ENCODE measurements at regions not wholly inside any gene's neighbourhood (a gene's known extent, or its start where the extent isn't known, plus 50 kb on each side); places are given as distances from the start of the nearest gene placed in this dataset.
"Not testable (repeated sequence)": the region's sequence is repeated elsewhere in the genome, so short reads cannot be mapped to it uniquely, and the experiment has no call there.

GRCh38 chr15:62644889-62645742 lies 397.4 kb upstream of the TPM1 start:
- DNase-seq (ENCODE audit: low read depth): no peak

GRCh38 chr15:62647202-62647842 lies 395.2 kb upstream of the TPM1 start:
- no peak for DNase-seq (ENCODE audit: low read depth)

- no peak for DNase-seq (ENCODE audit: low read depth)
Observed at GRCh38 chr15:62647843-62648505, 394.6 kb upstream of the TPM1 start.

GRCh38 chr15:62648954-62649353 lies 393.6 kb upstream of the TPM1 start:
- no peak for DNase-seq (ENCODE audit: low read depth)

GRCh38 chr15:62649793-62650420 lies 392.6 kb upstream of the TPM1 start:
- no peak for DNase-seq (ENCODE audit: low read depth)

- no peak for DNase-seq (ENCODE audit: low read depth)
Observed at GRCh38 chr15:62653122-62653521, 389.4 kb upstream of the TPM1 start.

GRCh38 chr15:62656071-62656470 lies 386.5 kb upstream of the TPM1 start:
- no peak for DNase-seq (ENCODE audit: low read depth)

- DNase-seq (ENCODE audit: low read depth): not testable (repeated sequence)
Observed at GRCh38 chr15:62657501-62657900, 385.0 kb upstream of the TPM1 start.

GRCh38 chr15:62658498-62658897 lies 384.0 kb upstream of the TPM1 start:
- DNase-seq (ENCODE audit: low read depth): no peak

- no peak for DNase-seq (ENCODE audit: low read depth)
Observed at GRCh38 chr15:62663547-62663946, 379.0 kb upstream of the TPM1 start.

- no peak for DNase-seq (ENCODE audit: low read depth)
Observed at GRCh38 chr15:62665449-62665848, 377.1 kb upstream of the TPM1 start.

GRCh38 chr15:62666046-62666445 lies 376.5 kb upstream of the TPM1 start:
- no peak for DNase-seq (ENCODE audit: low read depth)

GRCh38 chr15:62672268-62672667 lies 370.3 kb upstream of the TPM1 start:
- no peak for DNase-seq (ENCODE audit: low read depth)

GRCh38 chr15:62676891-62677290 lies 365.7 kb upstream of the TPM1 start:
- no peak for DNase-seq (ENCODE audit: low read depth)

GRCh38 chr15:62681939-62682896 lies 360.3 kb upstream of the TPM1 start:
- no peak for DNase-seq (ENCODE audit: low read depth)

- DNase-seq (ENCODE audit: low read depth): not testable (repeated sequence)
Observed at GRCh38 chr15:62683192-62683591, 359.4 kb upstream of the TPM1 start.

- DNase-seq (ENCODE audit: low read depth): no peak
Observed at GRCh38 chr15:62684123-62684808, 358.3 kb upstream of the TPM1 start.

GRCh38 chr15:62691008-62691407 lies 351.5 kb upstream of the TPM1 start:
- no peak for DNase-seq (ENCODE audit: low read depth)

- DNase-seq (ENCODE audit: low read depth): no peak
Observed at GRCh38 chr15:62697636-62698035, 344.9 kb upstream of the TPM1 start.

- DNase-seq (ENCODE audit: low read depth): no peak
Observed at GRCh38 chr15:62698646-62699045, 343.9 kb upstream of the TPM1 start.

GRCh38 chr15:62706317-62706716 lies 336.2 kb upstream of the TPM1 start:
- DNase-seq (ENCODE audit: low read depth): no peak

Measured in activated T-cell treated with anti-CD3 and anti-CD28 coated beads for 1 hour (primary cell).